ENCODE measurements at regions not wholly inside any gene's neighbourhood (a gene's known extent, or its start where the extent isn't known, plus 50 kb on each side); places are given as distances from the start of the nearest gene placed in this dataset.
"Not testable (repeated sequence)": the region's sequence is repeated elsewhere in the genome, so short reads cannot be mapped to it uniquely, and the experiment has no call there.

DNA sequence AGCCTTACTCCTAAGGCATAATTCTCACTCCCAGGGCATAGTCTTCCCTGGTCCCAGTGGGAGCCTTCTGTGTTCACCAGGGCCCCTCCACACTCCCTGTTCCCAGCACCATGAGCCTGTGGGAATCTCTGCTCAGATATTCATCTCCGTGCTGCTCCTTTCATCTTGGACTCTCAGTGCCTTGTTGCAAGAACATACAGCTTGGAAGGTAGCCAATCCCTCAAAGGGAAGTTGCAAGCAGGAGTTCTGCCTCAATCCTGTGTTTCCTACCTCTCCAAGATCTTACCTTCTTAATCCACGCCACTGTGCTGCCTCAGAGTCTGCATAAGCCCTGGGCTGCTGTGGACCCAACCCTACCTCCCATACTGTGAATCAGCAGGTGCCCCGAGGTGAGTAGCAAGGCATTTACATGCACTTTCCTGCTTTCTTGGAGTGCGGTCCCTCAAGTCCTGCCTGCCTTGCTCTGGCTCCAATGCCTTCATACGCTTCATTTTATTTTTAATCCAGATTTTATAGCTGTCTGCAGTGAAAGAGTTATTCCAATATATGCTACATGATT is 413.8 kb upstream of the RAB6C start:
- DNase-seq (ENCODE audit: low read depth) = no peak

DNA sequence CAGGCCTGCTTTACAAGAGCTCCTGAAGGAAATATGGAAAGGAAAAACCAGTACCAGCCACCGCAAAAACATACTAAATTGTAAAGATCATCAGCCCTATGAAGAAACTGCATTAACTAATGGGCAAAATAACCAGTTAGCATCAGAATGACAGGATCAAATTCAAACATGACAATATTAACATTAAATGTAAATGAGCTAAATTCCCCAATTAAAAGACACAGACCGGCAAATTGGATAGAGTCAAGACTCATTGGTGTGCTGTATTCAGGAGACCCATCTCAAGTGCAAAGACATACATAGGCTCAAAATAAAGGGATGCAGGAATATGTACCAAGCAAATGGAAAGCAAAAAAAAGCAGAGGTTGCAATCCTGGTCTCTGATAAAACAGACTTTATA is 408.7 kb upstream of the RAB6C start:
- not testable (repeated sequence) for DNase-seq (ENCODE audit: low read depth)

DNA sequence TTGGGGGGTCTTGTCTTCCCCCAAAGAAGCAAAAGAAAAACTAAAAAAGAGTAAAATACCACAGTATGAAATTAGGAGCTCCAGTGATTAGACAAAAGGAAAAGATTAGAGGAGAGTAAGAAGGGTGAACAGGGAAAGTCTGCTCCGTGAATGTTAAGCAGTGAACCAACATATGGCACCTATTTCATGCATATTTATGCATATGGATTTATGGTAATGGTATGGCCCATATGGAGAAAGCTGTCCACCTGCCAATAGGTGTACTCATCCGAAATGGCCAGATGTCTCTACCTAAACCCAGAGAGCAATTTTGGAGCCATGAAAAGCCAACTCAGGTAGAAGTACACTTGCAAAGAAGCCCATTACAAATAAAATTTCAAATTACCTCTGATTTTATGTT is 404.0 kb upstream of the RAB6C start:
- no peak for DNase-seq (ENCODE audit: low read depth)

DNA sequence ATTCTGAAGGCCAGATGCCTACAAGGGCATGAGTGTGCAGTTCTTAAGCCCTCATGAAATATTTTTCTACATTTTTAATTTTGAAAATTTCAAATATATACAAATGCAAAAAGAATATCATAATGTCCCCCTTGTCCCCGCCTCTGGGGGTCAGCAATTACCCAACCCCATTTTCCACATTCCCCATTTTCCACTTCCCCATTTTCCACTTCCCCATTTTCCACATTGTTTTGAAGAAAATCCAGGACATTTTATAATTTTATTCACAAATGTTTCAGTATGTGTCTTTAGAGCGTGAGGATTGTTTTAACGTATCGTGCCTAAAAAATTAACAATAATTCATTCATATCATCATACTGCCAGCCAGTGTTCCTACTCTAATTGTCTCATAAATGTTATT is 403.6 kb upstream of the RAB6C start:
- DNase-seq (ENCODE audit: low read depth) = no peak

DNA sequence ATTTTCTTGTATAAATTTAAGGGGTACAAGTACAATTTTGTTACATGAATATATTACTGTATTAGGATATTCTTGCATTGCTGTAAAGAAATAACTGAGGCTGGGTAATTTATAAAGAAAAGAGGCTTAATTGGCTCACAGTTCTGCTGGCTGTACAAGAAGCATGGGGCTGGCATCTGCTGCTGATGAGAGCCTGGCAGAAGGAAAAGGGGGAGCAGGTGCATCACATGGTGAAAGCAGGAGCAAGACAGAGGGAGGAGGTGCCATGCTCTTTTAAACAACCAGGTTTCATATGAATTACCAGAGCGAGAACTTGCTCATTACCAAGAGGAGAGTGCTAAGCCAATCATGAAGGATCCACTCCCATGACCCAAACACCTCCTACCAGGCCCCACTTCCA is 399.5 kb upstream of the RAB6C start:
- no peak for DNase-seq (ENCODE audit: low read depth)

DNA sequence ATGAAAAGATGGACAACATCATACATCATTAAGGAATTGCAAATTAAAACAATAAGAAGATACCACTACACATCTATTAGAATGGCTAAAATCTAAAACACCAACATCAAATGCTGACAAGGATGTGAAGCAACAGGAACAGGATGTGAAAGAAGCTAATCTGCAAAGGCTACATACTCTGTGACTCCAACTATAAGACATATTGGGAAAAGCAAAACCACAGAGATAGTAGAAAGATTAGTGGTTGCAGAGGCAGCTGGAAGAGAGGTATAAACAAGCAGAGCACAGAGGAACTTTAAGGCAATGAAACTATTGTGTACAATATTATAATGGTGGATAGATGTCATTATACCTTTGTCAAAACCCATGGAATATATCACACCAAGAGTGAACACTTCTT is 393.7 kb upstream of the RAB6C start:
- no peak for DNase-seq (ENCODE audit: low read depth)

DNA sequence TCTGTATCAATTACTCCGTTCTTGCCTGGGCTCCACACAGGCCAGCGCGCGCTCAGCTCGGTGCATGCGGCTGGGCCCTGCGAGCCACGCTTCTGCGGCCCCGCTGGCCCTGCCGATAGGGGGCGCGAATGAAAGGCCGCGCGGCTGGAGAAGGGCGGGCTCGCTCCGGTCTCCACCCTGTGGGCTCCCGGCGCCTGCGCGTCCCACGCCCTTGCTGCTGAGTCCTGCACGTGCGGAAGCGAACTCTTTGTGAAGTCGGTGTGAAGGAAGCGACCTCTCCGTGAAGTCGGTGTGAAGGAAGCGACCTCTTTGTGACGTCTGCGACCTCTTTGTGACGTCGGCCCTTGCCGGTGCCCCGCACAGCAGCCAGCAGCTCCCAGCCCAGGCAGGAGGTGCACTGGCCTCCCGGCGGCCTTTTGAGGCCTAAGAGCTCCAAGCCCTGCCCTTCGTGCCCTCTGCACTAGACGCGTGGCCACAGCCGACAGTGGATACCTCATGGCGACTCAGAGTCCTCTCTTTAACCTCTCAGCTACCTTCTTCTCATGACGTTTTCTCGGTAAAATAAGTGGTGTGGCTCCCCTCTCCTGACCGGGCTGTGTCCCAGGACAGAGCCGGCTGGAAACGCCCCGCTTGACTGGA is 391.9 kb upstream of the RAB6C start:
- no peak for DNase-seq (ENCODE audit: low read depth)

DNA sequence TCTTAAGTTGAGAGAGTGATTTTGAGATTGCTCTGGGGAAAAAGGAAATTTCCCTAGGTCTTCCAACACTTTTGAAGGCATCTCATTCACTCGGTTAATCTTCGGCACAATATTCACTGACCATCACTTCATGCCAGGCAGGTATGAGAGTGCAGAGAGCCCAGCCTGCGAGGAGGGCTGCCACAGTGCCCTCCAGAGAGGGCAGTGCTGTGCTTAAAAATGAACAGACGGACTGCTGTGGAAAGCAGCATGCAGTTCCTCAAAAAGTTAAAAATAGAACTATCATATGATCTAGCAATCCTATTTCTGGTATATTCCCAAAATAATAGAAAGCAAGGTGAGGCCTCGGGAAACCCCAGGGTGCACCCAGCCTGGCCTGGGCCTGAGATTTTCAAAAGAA is 374.9 kb upstream of the RAB6C start:
- no peak for DNase-seq (ENCODE audit: low read depth)

DNA sequence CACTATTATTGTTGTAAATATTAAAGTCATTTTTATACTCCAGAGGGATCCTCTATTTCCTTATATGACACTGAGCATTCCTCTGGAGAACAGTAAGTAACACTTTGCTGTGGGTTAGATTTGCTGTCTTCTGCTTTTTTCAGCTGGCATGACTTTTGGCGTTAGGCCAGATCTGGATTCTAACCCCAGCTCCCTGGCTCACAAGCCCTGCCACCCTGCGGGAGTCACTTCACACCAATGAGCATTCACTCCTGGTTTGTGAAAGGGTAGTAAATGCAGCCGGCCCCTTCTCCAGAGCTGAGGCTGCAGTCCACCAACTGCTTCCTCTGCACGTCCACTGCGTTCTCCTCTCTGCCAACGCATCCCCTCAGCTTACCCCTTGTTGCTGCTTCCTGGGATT is 373.8 kb upstream of the RAB6C start:
- DNase-seq (ENCODE audit: low read depth) = no peak

DNA sequence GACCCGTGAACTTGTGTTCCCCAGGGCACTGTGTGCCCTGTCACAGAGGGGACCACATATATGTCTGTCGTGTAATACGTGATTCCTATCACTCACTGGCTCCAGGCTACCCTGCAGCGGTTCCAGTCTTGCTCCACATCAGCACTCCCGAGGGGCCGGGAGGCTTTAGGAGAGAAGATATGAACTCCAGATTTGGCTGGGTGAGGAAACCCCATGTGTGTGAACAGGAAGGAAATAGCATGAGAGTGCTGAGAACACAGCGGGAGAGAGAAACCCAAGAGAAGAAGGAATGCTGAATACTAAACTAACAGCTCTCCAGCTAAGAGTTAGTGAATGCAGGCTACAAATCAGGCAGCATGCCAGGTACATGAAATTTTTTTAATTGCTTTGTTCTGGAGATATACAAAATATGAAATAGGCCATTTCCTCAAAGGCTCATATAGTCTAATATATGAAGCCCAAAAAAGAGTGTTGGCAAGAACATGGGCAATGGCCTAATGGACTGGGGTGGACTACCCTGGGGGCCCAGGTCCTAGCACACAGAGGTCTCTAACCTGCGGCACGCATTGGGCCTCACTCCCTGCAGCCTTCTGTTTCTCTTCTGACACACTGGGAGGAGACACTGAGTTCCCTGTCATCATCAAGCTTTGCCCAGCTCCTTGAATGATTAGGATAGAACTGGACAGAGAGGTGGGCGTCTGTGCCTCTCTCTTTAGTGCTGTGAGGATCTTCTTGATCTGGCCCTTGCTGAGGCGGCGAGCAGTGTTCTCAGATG is 372.8 kb upstream of the RAB6C start:
- DNase-seq (ENCODE audit: low read depth) = no peak

DNA sequence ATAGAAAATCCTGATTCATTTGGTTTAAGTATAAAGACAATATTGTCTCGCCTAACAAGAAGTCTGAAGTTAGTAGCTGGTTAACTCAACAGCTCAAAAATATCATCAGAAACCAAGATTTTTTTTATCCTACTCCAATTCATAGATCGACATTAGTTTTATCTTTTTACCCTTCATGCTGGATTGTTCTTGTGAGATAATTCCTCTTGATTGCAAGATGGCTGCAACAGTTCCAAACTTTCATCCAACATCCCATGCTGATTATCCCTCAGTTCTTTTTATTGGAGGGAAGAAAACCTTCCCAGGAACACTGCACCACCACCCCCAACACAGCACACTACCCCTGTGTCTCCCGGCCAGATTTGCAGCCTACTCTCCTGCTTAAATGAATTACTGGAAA is 370.2 kb upstream of the RAB6C start:
- no peak for DNase-seq (ENCODE audit: low read depth)

DNA sequence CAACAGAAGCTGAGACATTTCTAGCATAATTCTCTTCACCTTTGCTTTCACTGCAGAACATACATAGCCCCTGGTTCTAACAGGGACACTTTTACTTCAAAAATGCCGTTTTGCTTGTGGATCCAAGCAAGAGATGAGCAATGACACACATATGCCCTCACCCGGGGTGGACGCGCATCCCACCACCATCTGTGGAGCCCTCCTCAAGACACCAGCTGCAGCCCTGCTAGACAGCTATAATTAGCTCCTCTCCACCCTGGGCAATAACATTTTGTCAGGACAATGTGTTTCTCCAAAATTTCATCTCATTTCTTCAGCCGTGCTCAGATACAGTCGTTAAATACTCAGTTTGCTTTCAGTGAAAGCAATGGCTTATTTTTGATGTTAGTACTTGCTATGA is 368.7 kb upstream of the RAB6C start:
- DNase-seq (ENCODE audit: low read depth) = no peak

DNA sequence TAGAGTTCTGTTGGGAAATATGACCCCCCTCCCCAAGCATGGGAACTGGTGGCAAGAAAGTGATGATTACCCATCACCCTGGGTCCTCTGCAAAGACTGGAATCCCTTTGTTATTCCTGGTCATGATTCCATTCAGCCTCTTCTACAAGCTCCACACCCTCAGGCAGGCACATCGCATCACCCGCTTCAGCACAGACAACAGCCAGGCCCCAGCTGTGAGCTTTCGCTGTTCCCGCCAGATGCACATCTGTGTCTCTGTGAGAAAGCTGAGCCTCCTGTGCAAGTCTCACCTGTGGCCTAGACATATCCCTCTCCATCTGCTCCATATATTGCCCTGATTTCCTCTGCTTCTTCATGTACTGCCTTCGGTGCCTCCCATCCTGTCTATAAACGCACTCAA is 368.0 kb upstream of the RAB6C start:
- DNase-seq (ENCODE audit: low read depth) = no peak

DNA sequence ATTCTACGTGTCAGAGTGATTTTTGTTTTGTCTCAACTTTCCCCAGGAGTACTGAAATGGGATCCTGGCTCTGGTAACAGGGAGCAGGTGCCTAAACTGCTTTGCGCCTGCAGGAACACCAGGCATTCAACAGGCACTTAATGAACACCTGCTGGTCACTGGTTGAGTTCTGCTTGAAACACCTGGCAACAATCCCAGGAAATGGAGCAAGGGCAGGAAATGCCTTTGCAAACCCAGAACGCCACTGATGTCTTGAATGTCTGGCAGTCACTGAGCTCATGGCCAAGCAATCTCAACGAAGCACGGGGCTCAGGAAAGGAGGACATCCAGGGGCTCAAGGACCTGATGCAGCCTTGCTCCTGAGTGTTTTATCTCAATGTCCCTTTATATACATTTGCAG is 360.0 kb upstream of the RAB6C start:
- DNase-seq (ENCODE audit: low read depth) = no peak

DNA sequence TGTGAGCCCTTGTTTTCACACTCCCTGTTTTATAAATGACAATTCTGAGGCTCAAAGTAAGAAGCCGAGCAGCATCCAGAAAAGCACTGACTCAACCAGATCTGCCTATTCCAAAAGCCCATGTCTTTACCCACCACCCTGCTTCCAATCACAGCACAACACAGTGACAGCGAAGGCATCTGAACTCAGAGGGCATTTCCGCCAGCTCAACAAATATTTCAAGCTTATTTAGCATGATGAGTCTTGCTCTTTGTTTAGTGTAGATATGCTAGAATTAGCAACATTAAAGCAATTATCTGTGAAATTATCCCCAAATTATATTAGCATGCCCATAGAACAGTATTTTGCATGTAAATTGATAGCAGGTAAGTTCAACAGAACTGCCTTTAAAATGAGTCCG is 359.1 kb upstream of the RAB6C start:
- DNase-seq (ENCODE audit: low read depth) = no peak

DNA sequence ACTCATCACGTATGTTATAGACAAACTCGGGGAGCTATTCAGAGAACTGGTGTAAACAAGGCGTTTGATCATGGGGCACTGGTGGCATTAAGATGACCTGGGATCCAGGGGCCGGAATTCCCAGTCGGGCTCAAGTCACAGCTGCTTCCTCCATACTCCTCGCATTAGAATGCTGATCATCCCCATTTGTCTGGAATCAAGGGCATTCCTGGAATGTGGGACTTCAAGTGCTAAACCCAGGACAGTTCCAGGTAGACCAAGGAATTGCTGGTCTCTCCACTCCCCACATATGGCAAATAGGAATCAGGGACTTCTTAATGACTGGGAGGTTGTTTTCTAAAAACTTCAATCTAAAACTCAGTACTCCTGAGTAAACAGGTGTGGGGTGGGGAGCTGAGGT is 355.7 kb upstream of the RAB6C start:
- no peak for DNase-seq (ENCODE audit: low read depth)

DNA sequence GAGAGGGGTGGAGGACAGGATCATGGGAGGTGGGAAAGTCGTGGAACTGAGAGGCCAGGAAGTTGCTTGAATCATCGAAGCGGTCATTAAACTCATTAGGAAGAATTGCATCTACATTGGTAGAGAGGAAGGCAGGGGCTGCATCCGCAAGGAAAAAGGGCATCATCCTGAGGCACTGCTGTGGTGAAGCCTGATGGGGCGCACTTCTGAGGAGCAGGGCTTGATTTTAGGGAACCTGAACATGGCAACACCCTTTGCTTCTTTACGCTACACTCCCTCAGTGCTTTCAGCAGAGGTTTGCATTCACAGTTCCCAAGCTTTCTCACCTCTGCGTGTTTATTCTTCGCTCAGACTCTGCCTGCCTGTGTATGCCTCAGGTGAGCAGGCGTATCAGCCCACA is 352.0 kb upstream of the RAB6C start:
- no peak for DNase-seq (ENCODE audit: low read depth)

DNA sequence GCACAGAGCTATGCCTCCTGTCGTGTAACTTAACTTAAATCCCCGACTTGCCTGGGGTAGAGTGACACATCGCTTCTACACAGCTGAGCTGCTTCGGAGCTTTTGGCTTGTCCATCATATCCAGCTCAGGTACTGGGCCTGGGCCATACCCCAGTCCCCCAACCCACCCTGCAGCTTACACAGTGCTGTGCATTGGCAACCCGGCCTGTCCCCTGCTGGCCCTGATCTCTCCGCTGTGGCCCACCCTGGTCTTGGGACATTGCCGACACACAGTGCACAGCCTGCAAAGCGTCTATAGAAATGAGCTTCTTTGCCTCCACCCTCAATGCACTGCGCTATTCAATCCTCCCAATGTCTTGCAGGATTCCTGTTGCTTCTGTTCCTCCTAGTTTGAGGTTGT is 342.8 kb upstream of the RAB6C start:
- no peak for DNase-seq (ENCODE audit: low read depth)

DNA sequence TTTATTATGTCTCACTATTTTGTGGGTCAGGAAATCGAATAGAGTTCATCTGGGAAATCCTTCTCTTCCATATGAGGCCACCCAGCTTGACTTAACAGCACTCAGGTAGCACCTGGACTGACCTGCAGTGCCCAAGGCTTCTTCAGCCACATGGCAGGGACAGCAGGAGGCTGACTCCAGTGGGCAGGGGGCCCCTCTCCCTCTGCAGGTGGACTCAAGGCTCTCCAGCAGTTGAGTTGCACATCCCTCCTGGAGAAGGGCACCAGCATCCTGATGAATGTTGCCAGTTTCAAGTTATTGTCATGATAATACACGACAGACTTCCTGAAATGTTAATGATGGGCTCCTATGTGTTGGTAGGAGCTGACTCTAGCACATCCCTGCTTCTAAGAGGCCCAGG is 338.1 kb upstream of the RAB6C start:
- no peak for DNase-seq (ENCODE audit: low read depth)

DNA sequence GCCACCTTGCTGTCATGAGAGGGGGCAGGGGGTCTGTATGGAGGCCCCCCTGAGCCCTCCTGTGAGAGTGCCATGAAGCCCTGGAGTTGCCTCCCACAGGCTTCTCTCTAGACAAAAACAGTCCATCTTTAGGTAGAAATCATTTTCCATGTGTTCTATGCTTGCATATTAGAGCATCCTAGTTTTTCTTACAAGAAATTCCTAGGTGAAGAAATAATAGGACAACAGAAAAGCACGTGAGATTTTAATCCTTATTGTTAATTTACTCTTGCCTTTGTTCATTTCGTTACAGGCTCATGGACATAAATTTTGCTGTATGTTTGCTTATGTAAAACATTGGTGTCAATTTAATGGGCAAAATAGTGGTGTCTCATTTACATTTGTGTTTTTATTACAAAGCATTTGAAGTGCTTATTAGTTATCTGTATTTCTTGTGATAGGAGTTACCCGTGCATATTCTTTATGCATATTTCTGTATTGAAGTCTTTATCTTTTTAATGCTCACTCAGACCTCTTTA is 336.9 kb upstream of the RAB6C start:
- no peak for DNase-seq (ENCODE audit: low read depth)

DNA sequence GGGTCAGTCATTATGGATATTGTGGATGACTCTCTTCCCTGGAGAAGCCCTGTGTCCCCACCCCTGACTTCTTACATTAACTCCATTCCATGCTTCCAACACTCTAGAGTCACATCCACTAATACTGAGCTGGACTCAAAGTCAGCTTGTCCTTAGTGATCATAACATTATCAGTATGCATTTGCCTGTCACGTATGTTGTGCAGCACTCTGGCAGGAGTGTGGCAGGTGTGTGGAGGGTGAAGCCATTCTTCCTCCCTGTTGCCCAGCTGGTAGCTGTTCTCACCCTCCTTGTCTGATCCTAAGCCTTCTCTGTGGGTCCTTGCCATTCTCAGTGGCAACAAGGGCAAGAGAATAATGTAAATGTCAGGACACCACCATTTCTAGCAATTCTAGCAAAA is 334.1 kb upstream of the RAB6C start:
- DNase-seq (ENCODE audit: low read depth) = no peak

DNA sequence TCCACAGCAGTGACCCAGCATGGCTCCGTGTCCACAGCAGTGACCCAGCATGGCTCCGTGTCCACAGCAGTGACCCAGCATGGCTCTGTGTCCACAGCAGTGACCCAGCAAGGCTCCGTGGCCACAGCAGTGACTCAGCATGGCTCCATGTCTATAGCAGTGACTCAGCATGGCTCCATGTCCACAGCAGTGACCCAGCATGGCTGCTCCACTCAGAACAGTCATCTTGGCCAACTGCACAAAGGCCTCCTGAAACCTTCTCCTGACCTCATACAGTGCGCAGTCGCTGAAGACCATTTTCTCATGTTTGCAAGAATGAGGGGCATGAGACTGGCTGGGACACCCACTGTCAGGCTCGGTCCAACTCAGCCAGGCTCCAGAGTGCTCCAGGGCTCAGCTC is 333.4 kb upstream of the RAB6C start:
- DNase-seq (ENCODE audit: low read depth) = no peak

DNA sequence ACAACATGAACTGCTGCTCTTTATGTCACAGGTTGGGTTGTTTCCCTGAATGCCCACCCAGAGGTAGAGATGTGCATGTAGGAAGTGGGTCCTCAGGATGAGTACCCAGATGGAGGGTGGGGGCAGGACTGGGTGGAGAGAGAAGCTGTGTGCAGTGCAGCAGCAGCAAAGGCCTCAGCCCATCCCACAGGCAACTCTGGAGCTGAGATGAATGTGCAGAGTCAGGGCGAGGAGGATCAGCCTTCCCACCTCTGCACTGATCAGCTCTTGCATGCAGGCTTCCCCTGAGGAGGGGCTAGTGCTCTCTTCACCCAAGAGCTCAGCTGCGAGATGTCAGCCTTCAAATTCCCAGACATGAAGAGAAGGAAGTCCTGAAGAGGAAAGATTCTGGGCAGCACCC is 326.2 kb upstream of the RAB6C start:
- DNase-seq (ENCODE audit: low read depth) = no peak

DNA sequence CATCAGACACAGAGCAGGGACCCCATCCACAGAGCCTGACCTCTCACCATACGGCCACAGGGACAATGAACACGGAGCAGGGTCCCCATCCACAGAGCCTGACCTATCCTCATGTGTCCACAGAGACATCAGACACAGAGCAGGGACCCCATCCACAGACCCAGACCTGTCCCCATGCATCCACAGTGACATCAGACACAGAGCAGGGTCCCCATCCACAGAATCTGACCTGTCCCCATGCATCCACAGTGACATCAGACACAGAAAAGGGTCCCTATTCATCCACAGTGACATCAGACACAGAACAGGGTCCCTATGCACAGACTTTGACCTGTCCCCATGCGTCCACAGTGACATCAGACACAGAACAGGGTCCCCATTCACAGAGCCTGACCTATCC is 325.1 kb upstream of the RAB6C start:
- no peak for DNase-seq (ENCODE audit: low read depth)

Data from GM04504 (cell line).